Astrocyte (in vitro differentiated cells and primary cell): ENCODE measurements at regions not wholly inside any gene's neighbourhood (a gene's known extent, or its start where the extent isn't known, plus 50 kb on each side); places are given as distances from the start of the nearest gene placed in this dataset.

Experiments
- EZH2 ChIP-seq: IDR thresholded peaks from 2 replicates; pipeline ENCODE4 v1.6.1; 2012; ENCODE audit warnings: mild to moderate bottlenecking, low read length, inconsistent platforms; ENCODE audit not compliant: insufficient read depth
- TF ChIP-seq, protein P1 (sequence below): IDR thresholded peaks from 2 replicates; pipeline ENCODE4 v1.5.1; 2011; ENCODE audit warnings: low read depth, mild to moderate bottlenecking, inconsistent platforms, low read length, moderate library complexity; ENCODE audit not compliant: insufficient read depth

DNA sequence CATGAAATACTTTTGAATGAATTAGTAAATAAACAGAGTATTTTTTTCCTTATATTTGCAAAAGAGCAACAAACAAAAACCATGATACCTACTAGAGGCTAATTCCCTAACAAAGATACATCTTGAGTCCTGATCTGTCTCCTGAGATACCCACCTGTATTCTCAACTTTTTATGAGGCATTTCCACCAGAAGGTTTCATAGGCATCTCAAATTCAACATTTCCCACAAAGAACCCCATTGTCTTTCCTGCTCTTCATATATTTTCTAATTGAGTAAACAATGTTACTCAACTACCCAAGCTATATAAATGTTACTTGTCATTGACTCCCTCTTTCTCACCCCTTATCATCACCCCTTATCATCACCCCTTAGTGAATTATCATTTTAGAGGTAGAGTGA is 119.4 kb upstream of the RAI14 start:
- TF ChIP-seq, protein P1, sequence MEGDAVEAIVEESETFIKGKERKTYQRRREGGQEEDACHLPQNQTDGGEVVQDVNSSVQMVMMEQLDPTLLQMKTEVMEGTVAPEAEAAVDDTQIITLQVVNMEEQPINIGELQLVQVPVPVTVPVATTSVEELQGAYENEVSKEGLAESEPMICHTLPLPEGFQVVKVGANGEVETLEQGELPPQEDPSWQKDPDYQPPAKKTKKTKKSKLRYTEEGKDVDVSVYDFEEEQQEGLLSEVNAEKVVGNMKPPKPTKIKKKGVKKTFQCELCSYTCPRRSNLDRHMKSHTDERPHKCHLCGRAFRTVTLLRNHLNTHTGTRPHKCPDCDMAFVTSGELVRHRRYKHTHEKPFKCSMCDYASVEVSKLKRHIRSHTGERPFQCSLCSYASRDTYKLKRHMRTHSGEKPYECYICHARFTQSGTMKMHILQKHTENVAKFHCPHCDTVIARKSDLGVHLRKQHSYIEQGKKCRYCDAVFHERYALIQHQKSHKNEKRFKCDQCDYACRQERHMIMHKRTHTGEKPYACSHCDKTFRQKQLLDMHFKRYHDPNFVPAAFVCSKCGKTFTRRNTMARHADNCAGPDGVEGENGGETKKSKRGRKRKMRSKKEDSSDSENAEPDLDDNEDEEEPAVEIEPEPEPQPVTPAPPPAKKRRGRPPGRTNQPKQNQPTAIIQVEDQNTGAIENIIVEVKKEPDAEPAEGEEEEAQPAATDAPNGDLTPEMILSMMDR, result no peak
- no peak for TF ChIP-seq EZH2
